ENCODE measurements at regions not wholly inside any gene's neighbourhood (a gene's known extent, or its start where the extent isn't known, plus 50 kb on each side); places are given as distances from the start of the nearest gene placed in this dataset.

DNA sequence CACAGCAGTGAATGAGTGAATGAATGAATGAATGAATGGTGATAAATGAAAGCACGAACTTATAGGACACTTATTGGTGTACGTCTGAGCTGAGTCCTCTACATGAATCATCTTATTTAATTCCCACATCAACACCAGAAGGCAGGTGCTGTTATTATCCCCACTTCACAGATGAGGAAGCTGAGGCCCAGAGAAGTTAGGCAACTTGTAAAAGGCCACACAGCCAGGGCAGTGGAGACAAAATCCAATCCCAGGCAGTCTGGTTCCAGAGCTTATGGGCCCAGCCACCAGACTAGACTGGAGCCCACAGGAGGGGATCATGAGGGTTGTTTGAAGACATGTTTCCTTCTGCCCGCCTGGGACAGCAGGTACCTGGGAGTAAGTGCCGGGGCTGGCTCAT lies 364.0 kb downstream of the MN1 start:
- no peak for DNase-seq

DNA sequence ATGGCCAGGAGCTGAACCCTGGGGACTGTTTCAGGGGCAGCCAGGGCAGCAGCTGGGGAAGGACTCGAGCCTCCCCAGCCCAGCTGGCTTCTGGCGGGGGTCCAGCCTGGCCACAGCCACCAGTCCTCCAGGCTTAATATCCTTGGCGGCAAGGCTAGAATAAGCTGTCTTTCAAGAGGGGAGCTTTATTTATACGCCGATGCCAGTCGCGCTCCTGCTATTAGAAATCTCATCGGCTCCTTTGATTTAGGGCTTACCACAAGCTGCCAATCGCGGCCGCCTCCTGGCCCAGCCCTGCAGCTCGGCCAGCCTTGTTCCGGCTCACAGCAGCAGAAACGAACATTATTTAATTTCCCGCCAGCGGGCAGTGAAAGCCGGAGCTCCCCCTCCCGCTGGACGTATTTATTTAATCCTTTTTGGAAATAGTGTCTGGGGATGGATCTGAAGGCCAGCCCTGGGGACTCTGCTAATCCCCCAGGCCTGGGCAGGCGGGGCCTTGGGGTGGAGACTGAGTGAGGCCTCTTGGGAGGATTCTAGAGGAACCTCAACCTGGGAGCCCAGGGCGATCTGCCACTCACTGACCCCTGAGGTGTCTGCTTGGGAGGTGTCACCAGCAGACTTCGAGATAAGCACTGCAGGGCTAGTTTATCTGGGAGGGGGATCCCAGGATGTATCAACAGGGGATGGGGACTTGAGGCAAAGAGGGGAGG lies 363.1 kb downstream of the MN1 start:
- no peak for DNase-seq

DNA sequence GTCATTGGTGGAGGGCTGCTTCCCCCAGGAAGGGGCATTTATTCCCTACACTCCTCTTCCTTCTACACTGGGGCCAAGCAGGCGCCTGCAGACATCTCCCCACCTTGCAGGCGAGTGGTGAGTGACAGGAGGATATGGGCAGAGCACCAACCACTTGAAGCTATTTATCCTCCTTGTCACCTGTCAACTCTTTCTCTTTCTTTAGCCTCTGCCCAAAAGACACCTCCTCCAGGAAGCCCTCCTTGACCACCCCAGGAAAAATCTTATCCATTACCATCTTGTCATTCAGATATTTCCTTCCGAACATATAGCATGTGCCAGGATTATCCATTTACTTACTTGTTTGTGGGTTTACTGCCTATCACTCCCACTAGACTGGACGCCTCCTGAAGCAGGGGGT lies 362.4 kb downstream of the MN1 start:
- no peak for DNase-seq

DNA sequence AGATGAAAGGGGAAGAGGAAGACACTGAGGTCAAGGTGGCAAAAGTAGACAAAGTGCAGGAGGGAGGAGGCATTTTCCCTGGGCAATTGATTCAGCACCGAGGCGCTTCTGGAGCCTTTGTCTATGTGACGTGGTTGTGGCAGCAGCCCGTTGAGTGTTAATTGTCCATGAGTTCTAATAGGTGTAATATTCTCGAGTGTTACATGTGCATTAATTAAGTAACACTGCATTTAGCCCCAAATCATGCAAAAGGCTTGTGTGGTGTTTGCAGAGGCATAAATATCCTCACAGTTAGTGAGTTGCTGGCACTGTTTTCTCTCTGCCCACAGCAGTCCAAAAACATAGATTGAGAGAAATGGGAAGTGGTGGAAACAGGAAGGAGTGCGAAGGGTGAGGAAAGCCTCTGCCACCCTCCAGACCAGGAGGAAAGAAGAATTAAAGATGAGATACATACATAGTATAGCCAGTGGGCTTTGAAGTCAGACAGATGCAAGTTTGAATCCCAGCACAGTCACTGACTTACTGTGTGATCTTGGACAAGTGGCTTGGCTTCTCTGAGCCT lies 361.2 kb downstream of the MN1 start:
- no peak for DNase-seq

DNA sequence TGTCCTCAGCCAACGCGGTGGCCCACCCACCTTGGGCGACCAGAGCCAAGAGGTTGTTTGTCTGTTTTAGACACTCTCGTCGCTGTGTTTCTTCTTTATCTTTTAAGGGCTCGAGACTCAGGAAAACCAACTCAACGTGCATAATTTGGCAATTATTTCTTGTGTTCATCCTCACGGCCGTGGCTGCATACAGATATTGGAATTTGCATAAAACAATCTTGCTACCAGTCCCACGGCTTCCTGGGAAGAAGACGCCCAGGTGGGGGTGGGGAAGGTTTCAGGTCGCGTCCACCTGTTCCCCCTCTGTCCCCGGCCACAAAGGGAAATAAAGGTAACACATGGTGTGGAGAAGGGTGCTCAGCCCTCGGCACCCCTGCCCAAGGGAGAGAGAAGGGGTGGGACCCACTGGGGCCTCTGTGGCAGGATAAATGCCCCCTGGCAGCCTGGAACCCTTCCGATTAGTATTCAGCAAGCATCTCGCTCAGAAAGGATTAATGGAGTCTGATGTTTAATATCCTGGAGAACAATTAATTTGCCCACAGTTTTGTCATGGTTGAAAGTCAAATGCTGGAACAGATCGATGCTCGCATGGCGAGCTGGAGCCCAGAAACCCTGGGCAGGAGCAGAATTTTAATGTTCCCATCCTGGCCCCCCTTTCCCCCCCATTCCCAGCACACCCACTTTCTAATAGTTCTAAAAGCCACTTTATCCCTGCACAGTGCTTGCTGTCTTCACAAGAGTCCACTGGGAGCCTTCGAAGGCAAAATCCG lies 359.7 kb downstream of the MN1 start:
- no peak for DNase-seq

DNA sequence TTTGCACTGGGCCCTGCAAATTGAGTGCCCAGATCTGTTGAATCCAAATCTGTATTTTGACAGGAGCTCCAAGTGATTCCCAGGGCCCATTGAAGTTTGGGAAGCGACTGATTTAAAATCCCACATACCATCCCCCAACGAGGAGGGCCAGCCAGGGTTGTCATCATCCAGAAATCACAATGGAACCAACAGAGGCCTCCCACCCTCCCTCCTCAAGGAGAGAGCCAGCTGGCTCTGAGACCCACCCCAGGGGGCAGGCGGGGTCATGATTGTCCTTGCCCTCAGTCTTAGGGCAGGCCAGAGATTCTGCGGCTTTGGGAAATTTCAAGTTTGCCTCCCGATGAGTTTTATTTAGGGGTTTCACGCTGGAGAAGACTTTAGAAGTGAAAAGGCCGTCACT lies 358.2 kb downstream of the MN1 start:
- DNase-seq: no peak

DNA sequence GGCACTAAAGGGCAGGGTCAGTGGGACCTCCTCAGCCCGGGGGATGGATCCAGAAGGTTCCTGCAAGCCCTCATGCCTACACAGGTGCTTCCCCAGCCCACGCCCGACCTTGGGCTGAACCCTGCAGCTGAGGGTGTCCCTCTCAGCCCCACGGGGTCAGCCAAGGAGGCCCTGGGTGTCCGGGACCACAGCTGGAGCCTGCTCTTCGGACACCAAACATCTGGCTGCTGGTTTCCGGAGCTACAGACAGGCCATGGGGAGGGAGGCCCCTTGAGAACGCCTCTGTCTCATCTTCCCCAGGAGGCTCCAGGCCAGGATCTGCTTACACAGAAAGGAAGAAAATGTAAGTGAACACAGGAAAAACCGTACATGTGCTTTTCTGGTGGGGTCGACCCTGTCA lies 355.7 kb downstream of the MN1 start:
- no peak for DNase-seq

DNA sequence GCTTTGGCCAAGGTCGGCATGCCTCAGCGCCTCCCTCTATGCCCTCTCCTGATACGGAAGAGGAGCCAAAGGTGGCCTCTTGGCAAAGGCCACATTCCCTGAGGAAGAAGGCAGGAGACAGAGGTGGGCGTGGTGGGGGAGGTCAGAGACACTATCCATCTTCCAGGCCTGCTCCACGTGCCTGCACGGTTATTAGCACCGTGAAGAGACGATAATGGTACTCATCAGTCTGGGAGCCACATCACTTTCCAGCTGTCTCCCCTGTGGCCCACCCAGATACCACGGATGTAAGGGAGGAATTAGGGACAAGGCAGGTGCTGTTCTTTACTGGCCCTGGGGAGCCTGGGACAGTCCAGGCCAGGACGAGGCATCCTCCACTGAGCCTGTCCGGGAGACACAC lies 354.3 kb downstream of the MN1 start:
- no peak for DNase-seq

DNA sequence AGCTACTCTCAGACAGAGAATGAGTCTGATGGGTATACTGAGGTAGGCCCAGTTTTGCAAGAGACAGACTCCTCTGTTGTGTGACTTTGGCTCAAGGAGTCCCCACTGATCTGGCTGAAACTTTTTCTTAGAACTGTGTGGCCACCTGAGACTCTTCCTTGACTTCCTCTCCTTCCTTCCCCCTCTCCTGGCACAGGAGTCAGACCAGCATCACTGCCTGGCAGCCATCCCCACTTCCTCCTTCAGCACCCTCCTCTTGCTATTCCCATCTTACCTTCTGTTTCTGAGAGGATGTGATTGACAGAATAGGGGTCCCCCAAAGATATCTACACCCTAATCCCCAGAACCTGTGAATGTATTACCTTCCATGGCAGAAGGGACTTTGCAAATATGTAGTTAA lies 351.1 kb downstream of the MN1 start:
- no peak for DNase-seq

DNA sequence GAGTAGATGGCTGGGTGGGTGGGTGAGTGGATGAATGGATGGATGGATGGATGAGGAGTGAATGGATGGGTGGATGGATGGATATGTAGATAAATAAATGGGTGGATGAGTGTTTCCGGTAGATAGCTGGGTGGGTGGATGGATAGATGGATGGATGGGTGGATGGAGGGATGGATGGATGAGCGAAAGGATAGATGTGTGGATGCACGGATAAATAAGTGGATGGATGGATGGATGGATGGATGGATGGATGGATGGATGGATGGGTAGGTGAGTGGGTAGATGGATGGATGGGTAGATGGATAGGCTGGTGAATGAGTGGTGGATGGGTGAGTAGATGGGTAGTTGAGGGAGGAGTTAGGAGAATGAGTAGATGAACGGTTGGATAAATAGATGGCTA lies 349.3 kb downstream of the MN1 start:
- DNase-seq: no peak

DNA sequence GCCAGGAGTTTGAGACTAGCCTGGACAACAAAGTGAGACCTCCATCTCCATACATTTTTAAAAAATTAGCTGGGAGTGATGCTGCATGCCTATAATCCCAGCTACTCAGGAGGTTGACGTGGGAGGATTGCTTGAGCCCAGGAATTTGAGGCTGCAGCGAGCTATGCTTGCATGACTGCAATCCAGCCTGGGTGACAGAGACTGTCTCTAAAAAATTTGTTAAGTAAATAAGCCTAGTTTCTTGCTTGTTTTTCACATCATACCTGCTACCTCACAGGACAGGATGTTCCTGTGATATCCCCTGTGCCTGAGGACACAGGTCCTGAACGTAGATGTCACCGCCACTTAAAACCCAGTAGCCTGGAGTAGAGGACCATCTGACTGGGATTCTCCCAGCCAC lies 348.6 kb downstream of the MN1 start:
- no peak for DNase-seq

DNA sequence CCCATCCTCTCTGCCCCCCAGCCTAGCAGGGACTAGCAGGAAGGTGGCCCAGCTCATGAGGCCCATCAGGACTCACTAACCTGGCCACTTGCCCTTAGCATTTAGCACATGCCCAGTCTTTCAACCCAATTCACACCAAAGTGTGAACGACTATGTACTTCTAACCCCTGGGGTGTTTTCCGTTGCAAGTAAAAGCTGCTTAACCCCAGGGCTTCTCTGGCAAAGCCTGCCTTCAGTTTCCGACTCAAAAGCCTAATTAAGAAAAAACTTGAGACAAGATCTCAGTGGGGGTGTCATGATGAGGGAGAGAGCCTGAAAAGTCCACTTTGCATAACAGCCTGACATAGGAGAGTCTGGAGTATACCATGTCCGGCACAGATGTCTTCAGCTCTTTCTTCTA lies 347.8 kb downstream of the MN1 start:
- DNase-seq: no peak

DNA sequence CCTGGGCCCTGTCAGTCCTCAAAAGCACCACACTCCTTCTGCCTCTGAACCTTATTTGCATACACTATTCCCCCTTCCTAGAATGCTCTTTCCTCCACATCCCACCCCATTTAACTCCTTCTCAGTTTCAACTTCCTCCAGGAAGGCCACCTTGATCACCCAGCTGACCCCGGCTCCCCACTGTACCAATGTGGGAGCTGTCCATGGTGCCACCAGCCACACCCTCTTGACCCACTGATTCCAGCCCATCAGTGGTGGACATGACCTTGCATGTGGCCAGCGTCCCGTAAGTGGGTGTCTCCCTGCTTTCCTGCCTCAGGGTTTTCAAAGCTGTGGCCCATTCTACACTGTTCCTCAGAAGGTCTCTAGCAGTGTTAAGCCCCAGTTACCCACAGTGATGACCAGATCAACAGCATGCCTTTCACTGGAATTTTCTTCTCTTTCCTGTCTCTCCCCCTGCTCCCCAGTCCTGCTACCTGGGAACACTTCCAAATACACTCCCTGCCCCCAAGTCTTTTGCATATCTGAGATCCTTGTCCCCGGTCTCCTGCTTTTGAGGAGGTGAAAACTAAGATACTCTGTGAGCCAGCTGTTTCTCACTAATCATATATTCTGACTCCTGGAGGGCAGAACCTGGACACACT lies 346.6 kb downstream of the MN1 start:
- DNase-seq: no peak

DNA sequence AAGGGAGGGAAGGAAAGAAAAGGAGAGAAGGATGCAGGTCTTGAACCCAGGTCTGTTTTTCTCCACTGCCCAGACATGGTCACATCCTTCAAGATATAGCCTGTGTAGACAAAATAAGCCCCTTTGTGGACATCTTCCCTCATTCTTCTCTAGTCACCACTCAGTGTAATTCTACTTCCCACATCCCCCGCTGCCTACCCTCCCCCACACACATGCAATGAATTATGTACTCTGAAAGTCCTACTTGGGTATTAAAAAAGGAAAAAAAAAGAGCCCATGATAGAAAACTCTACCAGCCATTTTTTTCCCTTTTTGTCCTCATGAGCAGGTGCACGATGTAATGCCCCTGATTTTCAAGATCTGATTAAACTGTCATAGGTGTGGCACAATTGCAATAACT lies 346.0 kb downstream of the MN1 start:
- DNase-seq: no peak

DNA sequence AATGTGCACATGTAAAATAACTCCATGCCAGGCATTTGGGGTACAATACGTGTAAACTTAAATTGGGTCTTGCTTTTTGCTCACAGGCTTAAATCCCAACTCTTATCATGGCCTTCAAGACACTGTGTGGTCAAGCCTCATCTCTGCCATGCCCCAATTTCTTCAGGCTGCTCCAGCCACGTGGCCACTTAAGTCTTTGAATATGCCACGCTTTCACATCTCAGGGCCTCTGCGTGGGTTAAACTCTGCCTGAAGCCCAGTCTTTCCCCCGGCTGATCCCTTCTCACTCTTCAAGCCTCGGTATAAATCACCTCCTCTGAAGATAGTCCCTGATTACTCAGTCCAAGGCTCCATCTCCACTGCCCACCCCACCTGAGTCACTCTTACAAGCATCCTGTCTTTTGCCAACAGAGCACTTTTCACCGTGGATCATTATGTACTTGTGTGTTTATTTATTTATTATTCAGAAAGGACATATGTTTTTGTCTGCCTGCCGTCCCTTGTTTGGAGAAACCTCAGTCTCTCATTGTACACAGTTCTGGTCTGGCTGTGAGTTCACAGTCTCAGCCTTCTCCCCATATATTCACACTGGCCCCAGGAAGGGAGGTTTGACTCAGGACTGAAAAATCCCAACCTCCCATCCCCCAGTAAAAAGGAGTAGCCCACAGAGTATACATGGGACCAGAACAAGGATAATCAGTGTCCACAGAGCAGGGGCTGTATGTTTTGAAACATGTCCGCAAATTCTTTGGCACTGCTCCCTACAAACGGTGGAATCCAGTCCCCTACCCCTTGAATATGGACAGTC lies 344.7 kb downstream of the MN1 start:
- no peak for DNase-seq

DNA sequence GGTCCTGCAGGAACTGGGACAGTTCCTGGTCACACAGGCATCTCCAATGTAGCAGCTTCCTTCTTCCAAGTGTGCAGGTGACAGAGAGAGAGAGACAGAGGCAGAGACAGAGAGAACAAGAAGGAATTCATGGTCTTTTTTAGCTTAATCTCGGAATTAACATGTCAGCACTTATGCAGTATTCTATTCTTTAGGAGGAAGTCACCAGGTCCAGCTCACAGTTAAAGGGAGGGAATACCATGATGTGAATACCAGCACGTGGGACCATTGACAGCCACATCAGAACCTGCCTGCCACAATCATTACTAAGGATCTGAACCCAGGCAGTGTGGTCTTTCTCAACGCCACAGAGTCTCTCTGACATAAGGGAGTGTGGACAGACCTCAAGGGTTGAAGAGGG lies 341.6 kb downstream of the MN1 start:
- no peak for DNase-seq

DNA sequence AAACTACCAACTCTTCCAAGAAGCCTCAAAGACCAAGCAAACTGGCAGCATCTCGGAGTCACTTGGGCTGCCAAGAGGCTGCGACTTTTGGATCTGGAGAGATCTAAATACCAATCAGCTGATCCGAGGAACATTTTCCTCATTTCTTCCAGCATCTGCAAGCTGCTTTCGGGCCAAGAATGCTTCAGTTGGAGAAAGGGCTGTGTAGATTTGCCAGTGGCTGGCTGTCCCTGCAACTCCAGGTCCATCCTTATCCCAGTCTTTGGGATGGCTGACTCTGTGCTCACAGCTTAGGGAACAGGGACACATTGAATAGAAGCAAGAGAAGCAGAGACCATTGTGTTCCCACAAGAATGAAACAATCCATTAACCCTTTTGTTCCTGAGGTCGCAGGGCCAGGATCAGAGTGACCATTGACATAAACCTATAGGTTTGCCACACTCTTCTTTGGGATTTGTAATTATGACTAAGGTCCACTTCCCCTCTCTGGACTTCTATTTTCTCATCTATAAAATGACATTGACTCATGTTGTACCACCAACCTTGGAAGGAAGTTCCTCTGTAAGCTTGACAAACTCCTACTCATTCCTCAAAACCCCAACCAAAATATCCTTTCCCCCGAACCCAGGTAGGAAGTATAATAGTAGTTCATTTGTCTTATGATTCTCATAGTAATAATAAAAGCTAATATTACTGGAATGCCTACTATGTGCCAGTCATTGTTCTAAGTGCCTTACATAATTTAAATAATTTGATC lies 340.8 kb downstream of the MN1 start:
- DNase-seq: no peak

DNA sequence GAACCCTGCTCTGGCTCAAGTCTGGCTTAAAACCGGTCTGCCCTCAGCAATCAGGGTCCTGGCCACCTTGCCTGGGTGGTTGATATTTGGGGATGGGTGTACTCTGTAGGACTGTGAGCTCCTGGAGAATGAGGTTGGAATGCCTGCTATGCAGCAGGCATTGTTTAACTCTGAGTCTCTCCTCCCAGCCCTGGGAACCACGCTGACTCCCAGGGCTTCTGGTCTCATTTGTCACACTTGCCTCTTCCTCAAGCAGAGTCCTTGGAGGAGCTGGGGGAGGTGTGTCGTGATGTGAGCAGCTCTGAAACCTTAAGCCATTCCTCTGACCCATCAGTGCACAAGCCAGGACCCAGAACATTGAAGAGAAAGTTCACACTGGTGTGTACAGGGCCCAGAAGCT lies 340.1 kb downstream of the MN1 start:
- DNase-seq: no peak

DNA sequence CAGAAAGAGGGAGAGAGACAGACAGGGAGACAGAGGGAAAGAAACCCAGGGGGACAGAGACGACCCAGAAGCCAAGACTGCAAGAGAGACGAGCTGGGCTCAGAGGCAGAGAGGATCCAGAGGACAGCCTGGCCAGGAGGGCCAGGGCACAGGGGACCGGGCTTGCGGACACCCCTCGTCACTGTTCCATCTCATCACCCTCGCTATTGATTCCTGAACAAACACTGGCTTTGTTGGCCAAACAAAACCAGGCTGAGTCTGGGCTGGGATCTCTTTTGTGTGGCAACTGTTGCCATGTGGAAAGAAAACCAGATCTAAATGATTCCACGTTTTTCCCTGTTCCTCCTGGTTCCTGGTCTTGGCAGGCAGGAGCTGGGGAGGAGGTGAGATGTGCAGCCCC lies 339.4 kb downstream of the MN1 start:
- no peak for DNase-seq

DNA sequence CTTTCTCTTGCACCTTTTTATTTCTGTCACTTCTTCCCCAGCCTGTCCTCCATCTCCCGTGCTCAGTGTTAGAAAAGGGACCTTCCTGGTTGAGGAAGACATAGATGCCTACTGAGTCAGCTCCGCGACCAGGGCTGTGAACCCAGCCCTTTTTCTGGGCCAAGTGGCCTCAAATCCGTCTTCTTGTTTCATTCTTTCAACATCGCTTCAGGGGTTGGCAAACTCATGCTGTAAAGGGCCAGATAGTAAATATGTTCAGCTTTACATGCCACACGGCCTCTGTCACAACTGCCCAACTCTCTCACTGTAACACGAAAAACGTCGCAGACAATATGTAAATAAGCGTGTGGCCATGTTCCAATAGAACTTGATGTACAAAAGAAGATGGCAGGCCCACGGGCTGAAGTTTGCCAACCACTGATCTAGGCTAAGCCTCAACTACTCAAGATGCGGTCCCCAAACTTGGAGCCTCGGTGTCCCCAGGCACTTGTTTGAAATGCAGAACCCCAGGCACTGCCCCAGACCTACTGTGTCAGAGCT lies 338.4 kb downstream of the MN1 start:
- DNase-seq: no peak

DNA sequence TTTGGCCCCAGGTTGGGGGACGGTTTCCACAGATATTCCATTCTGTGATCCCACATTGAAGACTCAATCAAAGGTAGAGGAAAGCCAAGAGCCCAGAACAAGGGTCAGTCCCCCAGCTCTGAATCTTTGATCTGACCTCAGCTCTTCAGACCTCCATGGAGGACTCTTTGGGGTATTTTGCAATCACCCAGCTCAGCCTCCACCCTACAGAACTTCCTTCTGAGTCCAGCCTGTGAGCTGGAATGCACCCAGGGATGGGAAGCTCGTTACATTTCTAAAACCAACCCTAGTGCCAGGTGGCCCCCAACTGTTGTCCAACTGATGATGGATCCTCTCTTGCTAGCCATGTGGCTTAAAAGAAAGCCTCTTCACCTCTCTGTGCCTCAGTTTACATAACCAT lies 335.3 kb downstream of the MN1 start:
- DNase-seq: no peak

DNA sequence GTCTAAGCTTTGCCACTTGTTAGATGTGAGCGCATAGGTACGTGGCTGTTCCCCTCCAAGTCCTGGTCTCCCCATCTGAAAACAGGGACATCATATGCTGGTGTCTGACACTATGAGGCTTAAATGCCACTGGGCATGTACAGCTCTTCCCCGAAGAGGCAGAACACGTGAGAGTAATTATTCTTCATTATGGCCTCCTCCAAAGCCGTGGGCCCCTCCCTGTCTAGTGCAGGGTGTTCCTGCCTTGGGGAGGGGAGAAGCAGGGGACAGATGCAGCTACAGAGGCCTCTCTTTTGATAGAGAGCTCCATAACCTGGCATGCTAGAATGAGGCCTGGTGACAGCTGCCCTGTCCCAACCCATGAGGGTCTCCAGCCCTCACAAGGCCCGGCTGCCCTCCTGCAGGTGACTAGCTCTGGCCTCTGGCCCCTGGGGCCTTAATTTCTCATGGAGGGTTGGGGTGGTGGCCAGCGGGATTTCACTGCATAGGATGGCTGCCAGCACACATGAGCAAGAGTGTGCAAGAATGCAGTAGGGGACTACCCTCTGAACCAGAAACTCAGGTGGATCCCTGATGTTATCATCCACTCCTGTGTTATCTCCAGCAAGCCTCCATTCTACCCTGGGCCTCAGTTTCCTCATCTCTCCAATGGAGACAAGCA lies 334.6 kb downstream of the MN1 start:
- DNase-seq: no peak

All from NCI-H2081 treated with DMSO at 0.1 percent for 48 hours (cell line).